Fibroblast of skin of back (primary cell): ENCODE measurements at regions not wholly inside any gene's neighbourhood (a gene's known extent, or its start where the extent isn't known, plus 50 kb on each side); places are given as distances from the start of the nearest gene placed in this dataset.
"Not testable (repeated sequence)": the region's sequence is repeated elsewhere in the genome, so short reads cannot be mapped to it uniquely, and the experiment has no call there.

ENCODE experiments used
- DNase-seq: peaks from one replicate; pipeline ENCODE4 v3.0.0-alpha.2; 2013

DNA sequence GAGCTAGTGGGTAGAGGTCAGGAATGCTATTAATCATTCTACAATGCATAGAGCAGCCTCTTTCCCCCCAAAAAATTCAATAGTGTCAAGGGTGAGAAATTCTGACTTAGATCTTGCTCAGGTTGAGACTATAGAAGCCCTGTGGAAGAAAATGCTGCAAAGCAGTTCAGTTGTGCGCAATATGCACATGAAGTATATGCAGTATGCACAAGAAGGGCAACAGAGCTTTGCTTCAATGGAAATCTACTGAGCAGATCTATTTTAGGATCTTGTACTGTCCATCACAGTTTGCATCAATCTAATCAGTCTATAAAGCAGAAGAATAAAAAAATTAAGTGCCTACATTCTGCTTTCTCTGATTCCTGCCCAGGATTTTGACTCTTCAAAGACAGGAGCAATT lies 225.8 kb upstream of the STEAP1 start:
- DNase-seq: no peak

DNA sequence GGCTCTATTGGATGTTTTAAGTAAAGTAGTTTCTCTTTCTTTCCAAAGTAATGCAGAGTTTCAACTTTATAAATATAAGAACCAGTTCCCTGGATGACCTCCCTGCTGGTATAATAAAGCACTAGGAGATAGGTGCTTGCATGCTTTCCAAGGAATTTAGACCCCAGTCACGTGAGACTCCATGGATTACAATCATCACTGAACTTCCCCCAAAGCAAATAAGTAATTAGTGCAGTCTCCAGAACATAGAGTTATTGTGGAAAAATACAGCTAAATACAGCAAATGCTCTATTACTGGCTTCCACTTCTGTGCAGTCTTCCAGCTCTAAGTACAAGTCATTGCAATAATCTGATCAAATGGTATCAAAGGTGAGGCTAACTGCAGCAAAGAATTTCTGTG lies 220.2 kb upstream of the STEAP1 start:
- no peak for DNase-seq

DNA sequence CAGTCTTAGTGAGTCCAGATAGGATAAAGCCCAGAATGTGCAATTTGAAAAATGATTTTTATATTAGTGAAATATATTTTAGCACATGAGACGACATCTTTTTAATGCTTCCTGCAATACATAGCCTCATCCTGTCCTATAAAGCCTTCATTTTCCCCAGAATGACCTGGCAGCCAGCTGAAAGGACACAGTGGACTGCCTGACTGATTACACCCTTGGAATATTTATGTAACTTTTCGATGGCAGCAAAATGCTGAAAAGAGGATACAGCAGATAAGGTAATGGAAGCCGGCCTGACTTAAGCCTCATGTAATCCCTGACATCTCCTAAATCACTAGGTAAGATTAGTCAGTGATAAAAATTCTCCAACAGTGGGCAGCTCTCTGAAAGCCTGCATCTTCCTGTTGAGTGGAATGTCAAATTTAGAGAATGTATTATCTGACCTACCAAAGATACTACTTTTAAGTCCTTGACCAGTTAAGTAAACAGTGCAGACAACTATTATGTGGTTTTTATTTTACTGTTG lies 210.7 kb upstream of the STEAP1 start:
- no peak for DNase-seq

DNA sequence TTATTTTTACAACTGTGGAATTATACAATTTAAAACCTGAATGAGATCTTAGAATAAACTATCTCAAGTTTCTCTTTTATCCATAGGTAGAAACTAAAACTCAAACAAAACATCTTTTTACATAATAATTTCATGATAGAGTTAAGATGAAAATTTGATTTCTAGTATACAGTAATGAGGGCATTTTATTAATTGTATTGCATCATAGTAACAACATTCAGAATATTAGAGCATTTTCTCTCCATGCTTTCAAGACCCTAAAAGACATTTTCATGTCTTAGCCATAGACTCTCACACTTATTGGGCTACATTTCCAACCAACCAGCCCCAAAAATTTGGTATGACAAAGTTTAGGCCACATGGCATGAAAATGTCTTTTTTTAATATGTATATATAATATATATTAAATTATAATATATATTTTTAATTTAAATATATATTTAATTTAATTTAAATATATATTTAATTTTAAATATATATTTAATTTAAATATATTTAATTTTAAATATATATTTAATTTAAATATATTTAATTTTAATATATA lies 195.7 kb upstream of the STEAP1 start:
- no peak for DNase-seq

DNA sequence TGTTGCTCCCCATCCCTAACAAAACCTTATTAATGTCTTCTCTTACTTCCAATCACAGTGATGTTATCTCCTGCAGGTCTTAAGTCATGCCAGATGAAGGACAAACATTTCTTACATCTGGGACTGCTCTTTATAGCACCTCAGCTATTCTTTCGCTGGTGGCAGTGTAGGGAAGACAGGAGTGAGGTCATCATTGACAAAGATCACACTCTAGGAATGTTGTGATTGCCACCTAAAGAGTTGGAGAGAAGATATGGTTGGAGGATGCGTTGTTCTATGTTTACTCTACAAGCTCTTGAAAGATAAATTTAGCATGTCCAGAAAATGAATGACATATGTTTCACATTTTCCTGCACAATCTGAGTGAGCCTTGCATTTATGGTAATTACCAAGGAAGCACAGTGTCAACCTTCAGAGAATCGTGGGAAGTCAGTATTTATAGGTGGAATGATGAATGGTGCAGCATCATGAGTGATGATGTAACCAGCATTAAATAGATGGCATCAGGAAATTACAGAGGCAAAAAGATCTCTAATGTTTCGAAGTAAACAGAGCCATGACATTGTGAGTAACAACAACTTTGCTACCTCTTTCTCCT lies 188.1 kb upstream of the STEAP1 start:
- DNase-seq: peak; percentile 5

DNA sequence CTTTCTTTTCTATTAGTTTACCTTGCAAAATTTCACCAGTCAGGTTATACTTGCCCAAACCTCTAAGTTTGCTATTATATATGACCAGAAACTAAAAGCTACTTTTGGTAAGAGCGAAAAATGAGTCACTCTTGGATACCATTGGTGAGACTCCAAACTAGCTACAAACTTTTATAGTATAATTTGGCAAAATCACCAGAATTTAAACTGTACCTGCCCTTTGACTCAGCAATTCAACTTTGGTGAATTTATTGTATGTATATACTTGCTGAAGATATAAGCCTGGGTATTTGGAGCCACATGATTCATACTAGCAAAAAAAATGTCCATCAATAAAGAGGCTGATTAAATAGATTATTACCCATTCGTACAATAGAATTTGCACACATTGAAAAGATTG lies 178.7 kb upstream of the STEAP1 start:
- no peak for DNase-seq

DNA sequence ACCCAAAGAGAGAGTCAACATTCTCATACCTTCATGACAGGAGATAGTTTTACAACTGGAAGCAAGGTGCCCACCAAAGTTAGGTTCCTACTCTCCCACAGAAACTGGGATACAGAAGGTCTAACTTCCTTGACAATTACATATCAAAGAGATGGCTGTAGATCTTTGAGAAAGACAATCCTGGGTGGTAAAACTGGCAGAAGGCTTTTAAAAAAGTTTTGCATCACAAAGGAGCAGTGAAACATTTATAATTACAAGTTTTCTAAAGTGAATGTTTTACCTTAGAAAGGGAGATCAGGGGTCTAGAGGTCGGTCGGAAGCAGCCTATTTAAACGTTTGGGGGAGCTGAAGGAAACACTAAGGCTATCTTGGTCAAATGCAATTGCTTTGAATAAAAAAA lies 166.6 kb upstream of the STEAP1 start:
- no peak for DNase-seq

DNA sequence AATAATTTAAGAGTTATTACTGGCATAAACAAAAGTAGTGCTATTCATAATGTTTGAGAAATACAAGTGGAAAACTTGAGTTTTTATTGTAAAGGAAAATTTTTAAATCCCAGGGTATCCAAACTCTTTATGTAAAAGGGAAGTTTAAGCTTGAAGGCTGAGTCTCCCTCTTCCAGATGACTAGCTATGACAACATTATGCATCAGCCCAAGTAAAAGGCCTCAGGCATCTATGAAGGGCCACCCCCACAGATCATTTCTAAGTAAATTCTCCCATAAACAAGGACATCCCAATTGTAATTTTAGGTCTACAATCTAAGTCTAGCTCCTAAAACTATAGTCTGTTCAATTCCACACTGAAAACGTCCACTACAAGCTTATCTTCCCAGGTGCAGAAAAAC lies 166.2 kb upstream of the STEAP1 start:
- DNase-seq: no peak

DNA sequence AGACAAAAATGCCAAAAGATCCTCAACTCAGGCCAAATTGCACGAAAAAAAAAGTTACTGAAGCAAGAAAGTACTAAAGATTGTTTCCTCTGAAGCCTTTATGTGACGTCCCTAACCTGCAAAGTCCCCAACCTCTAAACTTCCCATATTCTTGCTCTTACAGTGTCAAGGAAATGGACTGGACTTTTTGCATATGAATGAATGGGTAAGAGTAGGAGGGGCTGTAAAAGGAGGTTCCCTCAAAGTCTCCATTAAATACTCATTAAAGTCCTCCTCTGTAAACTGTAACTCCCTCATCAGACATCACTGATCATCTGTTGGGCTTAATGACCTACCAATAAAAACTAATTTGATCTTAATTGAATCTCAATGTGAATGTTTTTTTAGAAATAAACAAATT lies 164.8 kb upstream of the STEAP1 start:
- no peak for DNase-seq

DNA sequence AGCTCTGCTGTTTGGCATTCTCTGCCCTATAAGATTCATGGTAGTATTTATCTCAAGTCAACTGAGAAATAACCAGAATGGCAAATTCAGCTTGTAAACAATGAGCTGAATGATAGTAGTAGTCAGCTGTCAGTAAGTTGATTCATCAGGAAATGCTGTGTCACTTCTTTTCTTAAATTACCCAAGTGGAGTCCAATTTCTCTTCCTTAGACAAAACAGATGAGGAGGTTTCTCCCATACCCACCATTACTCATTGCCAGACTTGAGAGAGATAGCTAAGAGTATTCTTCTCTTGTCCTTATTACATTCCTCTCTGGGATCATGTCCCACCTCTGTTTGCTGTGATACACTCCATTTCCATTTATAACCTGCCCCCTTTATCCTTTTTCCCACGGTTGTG lies 159.8 kb upstream of the STEAP1 start:
- no peak for DNase-seq

DNA sequence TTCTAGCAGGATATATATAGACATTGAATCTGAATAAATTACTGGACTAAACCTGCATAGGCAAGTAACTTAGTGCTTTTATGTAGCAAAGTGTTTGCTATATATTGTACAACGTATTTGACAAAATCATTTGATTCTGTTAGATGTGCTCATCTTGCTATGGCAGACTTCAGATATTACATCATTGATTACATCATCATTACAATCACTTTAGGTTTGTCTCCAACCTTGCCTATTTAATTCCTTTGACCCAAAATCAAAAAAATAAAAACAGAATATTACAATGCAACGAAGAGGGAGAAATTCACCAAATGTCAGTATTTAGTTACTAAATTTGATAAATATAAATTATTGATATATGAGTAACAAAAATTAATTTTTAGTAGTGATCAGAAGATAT lies 155.7 kb upstream of the STEAP1 start:
- no peak for DNase-seq

DNA sequence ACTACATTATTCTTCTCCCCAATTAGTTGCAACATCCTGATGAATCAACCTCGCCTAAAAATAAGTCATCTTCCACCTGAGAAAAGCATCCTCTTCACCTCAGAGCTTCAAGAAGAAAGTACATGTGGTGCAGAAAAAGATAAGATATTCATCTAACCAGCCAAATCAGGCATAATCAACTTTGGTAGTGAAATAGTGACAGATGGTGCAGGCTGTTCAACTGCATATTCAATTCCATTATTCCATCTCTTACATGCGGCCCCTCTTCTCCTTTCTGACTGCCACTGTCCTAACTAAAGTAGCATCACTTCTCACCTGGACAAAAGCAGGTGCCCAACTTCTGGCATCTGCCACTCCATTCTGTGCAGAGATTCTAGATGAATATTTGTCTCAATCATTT lies 148.4 kb upstream of the STEAP1 start:
- no peak for DNase-seq

DNA sequence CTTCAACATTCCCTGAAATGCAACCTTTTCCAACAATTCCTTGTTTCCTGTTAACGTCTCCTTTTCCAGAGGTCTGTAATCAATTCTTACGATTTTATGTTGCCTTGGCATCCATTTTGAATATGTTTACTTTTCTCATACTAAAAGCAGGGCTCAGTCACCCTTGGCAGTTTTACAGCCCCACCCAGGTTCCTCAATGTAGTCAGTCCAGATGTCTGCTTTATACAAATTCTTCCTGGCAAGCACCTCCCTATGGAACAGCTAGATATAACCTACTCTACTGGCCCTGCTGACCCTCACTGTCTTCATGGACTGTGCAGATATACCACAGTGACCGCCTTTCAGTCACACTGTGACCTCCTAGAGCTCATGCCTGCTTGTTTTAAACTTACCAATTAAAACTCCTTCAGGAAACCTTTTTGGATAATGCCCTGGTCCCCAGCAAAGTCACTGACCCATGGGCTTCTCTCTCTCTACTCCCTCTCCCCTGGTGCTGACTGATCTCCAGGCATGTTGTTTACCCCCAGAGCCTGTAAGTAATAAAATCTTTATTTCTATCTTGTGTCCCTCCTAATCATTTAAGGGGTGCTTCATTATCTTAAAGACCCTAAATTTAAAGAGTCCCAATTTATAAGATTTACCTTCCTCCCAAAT lies 147.1 kb upstream of the STEAP1 start:
- DNase-seq: no peak

DNA sequence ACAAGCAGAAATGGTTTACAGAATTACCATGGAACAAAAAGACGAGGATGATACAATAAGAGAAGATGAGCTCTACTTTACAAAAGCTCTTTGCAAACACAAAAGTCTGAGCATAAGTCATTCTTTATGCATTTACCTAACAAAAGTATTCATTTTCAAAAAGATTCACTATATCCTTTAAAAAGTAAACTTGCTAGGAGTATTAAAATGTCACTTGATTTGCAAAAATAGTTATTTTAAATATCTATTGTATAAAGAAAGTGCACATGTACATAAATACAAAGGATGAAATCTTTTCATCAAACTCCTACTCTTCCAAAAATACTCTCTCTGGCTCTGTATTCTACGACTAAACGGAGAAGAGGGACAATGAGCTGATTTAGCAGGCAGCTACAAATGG lies 146.4 kb upstream of the STEAP1 start:
- no peak for DNase-seq

DNA sequence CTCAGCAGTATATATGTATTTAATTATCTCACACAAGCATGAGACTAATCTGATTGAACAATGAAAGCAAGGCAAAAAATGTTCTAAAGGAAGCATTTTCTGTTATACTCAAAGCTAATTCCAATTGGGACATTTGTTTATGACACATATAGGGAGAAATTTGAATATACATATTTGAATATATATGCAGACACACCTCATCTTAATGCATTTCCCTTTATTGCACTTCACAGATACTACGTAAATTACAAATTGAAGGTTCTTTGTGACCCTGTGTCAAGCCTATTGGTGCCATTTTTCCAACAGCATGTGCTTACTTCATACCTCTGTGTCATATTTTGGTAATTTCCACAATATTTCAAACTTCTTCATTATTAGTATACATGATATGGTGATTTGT lies 132.1 kb upstream of the STEAP1 start:
- DNase-seq: no peak

DNA sequence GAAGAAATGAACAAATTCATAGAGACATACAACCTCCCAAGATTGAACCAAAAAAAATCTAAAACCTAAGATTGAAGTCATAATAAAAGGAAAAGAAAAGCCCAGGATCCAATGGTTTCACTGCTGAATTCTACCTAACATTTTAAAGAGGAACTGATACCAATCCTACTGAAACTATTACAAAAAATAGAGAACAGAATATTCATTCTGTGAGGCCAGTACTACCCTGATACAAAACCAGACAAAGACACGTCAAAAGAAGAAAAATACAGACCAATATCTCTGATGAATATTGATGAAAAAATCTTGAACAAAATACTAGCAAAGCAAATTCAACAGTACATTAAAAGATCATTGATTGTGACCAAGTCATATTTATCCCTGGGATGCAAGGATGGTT lies 128.5 kb upstream of the STEAP1 start:
- DNase-seq: no peak

DNA sequence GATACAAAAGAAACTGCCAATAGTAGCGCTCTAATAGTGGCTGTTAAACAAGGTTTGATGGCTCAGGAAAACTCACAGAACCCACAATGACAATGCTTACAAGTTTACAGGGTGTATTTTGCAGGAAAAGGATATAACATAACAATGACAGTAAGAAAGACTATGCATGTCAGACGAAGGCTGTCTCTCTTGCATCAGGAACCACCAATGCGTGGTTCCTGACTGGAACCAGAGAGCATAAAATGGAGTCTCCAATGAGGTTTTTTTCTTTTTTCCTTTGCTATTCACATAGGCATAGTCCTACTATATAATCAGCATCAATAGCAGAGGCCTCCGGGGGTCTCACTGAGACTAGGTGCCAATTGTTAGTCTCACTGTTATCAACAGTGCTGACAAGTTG lies 120.4 kb upstream of the STEAP1 start:
- DNase-seq: no peak

DNA sequence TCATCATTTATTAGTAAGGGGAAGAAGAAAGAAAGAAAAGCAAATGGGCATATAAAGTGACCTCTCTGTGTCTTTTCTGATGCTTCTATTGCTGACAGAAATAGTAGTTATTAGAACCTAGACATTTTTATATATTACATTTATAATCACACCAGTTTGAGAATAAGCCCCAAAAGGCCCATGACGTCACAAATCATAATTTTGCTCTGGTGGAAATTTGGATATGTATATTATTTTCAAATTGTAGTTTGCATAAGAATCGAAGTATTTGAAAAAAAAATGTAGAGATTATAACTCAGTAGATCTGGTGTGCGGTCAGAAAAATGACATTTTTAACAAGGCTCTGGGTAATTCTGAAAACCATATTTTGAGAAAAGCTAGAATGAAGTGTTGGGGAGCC lies 101.2 kb upstream of the STEAP1 start:
- no peak for DNase-seq

DNA sequence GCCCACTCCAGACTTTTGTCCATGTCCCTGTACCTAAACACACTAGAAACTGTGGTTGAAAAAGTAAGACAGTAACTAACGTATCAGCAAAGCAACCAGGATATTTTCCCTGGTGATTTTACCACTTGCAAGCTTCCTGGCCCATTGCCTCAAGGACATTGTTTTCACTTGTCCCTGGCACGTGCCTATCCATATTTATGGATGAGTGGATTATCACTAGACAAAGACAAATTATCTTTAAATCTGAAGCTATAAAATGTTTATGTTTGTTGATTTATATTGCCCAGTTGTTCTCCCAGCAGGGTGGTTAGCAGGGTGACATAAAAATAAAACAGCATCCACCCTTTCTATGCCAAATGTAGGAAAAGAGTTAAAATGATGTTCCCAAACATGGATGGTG lies 93.2 kb upstream of the STEAP1 start:
- no peak for DNase-seq

DNA sequence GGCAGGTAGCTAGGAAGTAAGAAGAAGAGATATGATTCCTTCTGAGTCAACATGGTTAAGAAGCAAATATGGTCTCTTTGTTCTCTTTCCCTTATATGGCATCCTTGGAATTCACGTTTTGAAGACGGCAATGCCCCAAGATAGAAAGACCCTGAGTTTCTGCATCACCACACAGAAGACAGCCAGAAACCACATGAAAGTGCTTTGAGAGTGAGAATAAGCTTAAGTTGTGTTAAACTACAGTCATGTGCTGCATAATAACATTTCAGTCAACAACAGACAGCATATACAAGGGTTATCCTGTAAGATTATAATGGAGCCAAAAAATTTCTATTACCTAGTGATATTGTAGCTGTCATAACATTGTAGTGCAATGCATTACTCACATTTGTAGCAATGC lies 89.9 kb upstream of the STEAP1 start:
- DNase-seq: no peak

DNA sequence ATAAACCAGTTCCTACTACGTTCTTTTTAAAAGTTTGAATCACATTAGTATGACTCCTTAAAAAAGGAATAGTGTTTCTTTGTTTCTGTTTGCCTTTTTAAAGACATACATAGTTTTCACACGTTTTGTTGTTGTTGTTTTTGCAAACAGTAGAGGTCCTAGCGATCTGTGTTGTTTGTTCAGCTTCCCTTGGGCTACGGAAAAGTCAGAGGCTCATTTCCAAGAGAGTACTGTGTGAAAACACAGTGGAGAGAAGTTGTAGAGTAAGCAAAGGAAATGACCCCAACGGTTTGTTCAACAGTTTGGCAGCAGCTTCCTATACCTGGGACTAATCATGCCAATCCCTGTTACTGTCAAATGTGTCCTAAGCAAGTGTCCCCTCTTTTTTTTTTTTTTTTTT lies 87.1 kb upstream of the STEAP1 start:
- no peak for DNase-seq

DNA sequence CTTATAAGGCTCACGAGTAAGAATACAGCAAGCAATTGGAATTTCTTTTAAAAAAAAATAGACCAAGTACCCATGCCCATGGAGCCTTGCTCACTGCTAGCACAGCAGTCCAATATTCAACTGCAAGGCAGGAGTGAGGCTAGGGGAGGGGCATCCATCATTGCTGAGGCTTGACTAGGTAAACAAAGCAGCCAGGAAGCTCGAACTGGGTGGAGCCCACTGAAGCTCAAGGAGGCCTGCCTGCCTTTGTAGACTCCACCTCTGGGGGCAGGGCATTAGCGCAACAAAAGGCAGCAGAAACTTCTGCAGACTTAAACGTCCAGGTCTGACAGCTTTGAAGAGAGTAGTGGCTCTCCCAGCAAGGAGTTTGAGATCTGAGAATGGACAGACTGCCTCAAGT lies 84.0 kb upstream of the STEAP1 start:
- DNase-seq: not testable (repeated sequence)

DNA sequence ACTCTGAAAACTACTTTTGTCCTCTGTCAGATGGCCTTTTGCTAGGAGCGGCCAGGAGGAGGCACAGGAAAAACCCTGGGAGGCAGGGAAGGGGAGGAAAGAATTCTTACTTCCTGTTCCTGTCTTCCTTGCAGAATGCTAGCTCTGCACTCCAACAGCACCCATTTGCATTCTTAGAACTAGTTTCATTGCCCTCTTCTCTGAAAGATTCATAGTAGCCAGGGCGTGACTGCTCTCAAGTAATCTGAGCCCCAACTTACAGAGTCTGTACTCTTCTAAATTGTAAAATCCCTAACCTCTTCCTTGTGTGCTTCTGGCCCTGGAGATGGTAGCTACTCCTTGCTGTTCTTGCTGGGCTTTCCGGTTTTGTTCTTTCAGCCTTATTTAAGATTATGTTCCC lies 75.3 kb upstream of the STEAP1 start:
- no peak for DNase-seq

DNA sequence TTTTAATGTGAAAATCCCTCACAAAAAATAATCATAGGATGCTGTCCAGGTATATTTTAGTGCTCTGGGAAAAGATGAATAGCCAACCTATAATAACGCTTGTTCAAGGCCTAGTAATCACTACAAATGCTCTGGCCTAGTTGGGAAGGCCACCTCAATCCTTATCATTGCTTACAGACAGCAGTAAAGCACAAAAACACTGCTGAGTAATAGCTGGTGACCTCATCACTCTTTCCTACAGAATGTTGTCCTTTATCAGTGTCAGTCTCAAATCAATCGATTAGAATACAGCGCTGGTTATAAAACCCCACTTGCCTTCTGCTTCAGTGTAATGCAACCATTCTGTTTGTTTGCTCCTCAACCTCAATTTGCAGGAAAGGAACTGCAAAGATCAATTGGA lies 72.6 kb upstream of the STEAP1 start:
- no peak for DNase-seq

DNA sequence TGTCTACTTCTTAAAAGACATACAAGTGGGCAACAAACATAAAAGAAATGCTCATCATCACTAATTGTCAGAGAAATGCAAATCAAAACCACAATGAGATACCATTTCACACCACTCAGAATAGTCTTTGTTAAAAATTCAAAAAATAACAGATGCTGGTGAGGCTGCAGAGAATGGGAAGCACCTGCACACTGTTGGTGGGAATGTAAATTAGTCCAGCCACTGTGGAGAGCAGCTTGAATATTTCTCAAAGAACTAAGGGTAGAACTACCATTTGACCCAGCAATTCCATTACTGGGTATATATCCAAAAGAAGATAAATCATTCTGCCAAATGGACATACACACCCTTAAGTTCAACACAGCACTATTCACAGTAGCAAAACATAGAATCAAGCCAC lies 61.8 kb upstream of the STEAP1 start:
- DNase-seq: no peak
